A673 (cell line): ENCODE measurements at regions not wholly inside any gene's neighbourhood (a gene's known extent, or its start where the extent isn't known, plus 50 kb on each side); places are given as distances from the start of the nearest gene placed in this dataset.

Experiments
- BruUV-seq: library from RNA; stranded (reverse); fragments of 400-500 nt; replicated peaks from 2 replicates; lab custom pipeline; 2021; lab: Mats Ljungman, UMichigan
- CTCF ChIA-PET: fragments of 300-600 bp; sonication (Branson Sonifier 250); formaldehyde crosslinking; loops from one replicate; lab custom pipeline; 2022; ENCODE audit warnings: antibody characterized with exemption; lab: Charles Lee
- POLR2A ChIA-PET: fragments of 300-600 bp; sonication (Branson Sonifier 250); formaldehyde crosslinking; loops from one replicate; lab custom pipeline; 2022; ENCODE audit warnings: antibody characterized with exemption; ENCODE audit not compliant: low non-redundant PET; lab: Charles Lee
- DNase-seq: peaks from one replicate; pipeline ENCODE4 v3.0.0-alpha.2; 2015; ENCODE audit warnings: low spot score
- H3K27ac ChIP-seq: fragments of 200-600 bp; sonication (generic); 2 replicates; pipeline ENCODE4 v1.5.1; 2016; ENCODE audit warnings: mixed run types, low read depth, mild to moderate bottlenecking, mixed read lengths, antibody characterized with exemption, low read length; ENCODE audit not compliant: poor library complexity, severe bottlenecking
- H3K27me3 ChIP-seq: fragments of 200-600 bp; sonication (generic); replicated peaks from 2 replicates; pipeline ENCODE4 v1.6.1; 2017; ENCODE audit warnings: mixed run types, low read depth, mild to moderate bottlenecking, mixed read lengths, antibody characterized with exemption, low read length; ENCODE audit not compliant: insufficient read depth, poor library complexity
- H3K36me3 ChIP-seq: fragments of 200-600 bp; sonication (generic); 2 replicates; pipeline ENCODE4 v1.6.1; 2016; ENCODE audit warnings: mixed run types, mild to moderate bottlenecking, mixed read lengths, antibody characterized with exemption, low read length; ENCODE audit not compliant: insufficient read depth, poor library complexity, severe bottlenecking
- H3K4me1 ChIP-seq: fragments of 200-600 bp; sonication (generic); 2 replicates; pipeline ENCODE4 v1.6.1; 2017; ENCODE audit warnings: mixed run types, mild to moderate bottlenecking, mixed read lengths, antibody characterized with exemption, low read length; ENCODE audit not compliant: insufficient read depth, poor library complexity, severe bottlenecking
- H3K4me3 ChIP-seq: fragments of 200-600 bp; sonication (generic); 2 replicates; pipeline ENCODE4 v1.5.1; 2016; ENCODE audit warnings: low read depth, mixed run types, mild to moderate bottlenecking, mixed read lengths, low read length; ENCODE audit not compliant: poor library complexity, severe bottlenecking
- H3K9me3 ChIP-seq: fragments of 200-600 bp; sonication (generic); 2 replicates; pipeline ENCODE4 v1.6.1; 2016; ENCODE audit warnings: mixed run types, low read depth, mild to moderate bottlenecking, mixed read lengths, antibody characterized with exemption, low read length; ENCODE audit not compliant: poor library complexity, severe bottlenecking
- CTCF ChIP-seq: fragments of 300-800, 200-600 bp; sonication (generic); conservative IDR thresholded peaks from 2 replicates; pipeline ENCODE4 v1.5.1; 2017; ENCODE audit warnings: low read depth, mild to moderate bottlenecking, antibody characterized with exemption, low read length, moderate library complexity, mixed read lengths
- EZH2 ChIP-seq: fragments of 200-600 bp; sonication (generic); IDR thresholded peaks from 2 replicates; pipeline ENCODE4 v1.6.1; 2017; ENCODE audit warnings: borderline replicate concordance, low read depth, mild to moderate bottlenecking, mixed read lengths, antibody characterized with exemption, low read length; ENCODE audit not compliant: poor library complexity, severe bottlenecking
- intact Hi-C: fragments of 100-400 bp; cut with micrococcal nuclease; formaldehyde crosslinking; loops from one replicate; pipeline ENCODE4 v1.10.0; 2022; ENCODE audit not compliant: unreplicated experiment

GRCh38 chr12:127720334-127720733, 546.6 kb upstream of the TMEM132C start:
- BruUV-seq: no TSS peak
- Histone ChIP-seq H3K4me3 (no peak overlapping the region), H3K4me1 (no peaks in the 10 kb centered on the region), H3K36me3 (no peaks in the 10 kb centered on the region), H3K27me3 (no peaks in the 10 kb centered on the region), H3K9me3 (no peaks in the 10 kb centered on the region), H3K27ac (no peak overlapping the region)
- intact Hi-C loops: no loop called here
- CTCF ChIA-PET: no interaction called here
- POLR2A ChIA-PET: no interaction called here
- DNase-seq: no peak
- TF ChIP-seq CTCF (no peak), EZH2 (no peak)

DNA sequence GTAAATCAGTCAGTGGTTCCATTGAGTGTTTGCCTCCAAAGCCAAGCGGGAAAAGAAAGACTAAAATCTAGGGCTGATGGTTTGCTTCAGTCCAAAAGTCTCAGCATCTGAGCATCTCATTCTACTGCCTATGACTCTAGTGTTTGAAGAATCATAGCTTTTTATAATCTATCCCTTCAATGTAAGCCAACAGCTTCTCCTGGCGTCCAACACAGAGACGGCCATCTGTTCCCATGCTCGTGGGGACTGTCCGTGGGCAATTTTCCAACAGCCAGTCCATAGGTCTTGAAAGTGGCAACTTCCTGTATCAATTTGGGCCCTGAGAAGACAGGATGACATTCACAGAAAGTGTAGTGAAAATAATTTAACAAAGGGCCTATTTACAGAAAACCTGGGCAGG, 544.4 kb upstream of the TMEM132C start:
- CTCF ChIA-PET: interaction anchor here (0.6 kb wide), 1 partner anchor 27 kb away, joined by 3 read pairs; no protein-coding TSS in a partner anchor
- POLR2A ChIA-PET: no interaction called here
- BruUV-seq: no TSS peak

GRCh38 chr12:127723251-127723650, 543.7 kb upstream of the TMEM132C start:
- no peaks in the 10 kb centered on the region for H3K4me1 ChIP-seq
- CTCF ChIA-PET: interaction anchor here (0.6 kb wide), 1 partner anchor 28 kb away, joined by 3 read pairs; no protein-coding TSS in a partner anchor
- no TSS peak for BruUV-seq
- DNase-seq: no peak
- intact Hi-C loops: no loop called here
- H3K9me3 ChIP-seq: no peaks in the 10 kb centered on the region
- no peaks in the 10 kb centered on the region for H3K27me3 ChIP-seq
- POLR2A ChIA-PET: no interaction called here
- H3K27ac ChIP-seq: no peak overlapping the region
- TF ChIP-seq CTCF (no peak), EZH2 (no peak)
- no peak overlapping the region for H3K4me3 ChIP-seq
- no peaks in the 10 kb centered on the region for H3K36me3 ChIP-seq

More for the DNA sequence above, 544.4 kb upstream of the TMEM132C start:
- Histone ChIP-seq H3K4me1 (no peaks in the 10 kb centered on the region), H3K27me3 (no peaks in the 10 kb centered on the region), H3K27ac (no peak overlapping the region), H3K4me3 (no peak overlapping the region), H3K36me3 (no peaks in the 10 kb centered on the region), H3K9me3 (no peaks in the 10 kb centered on the region)
- TF ChIP-seq EZH2: no peak
- no peak for TF ChIP-seq CTCF
- intact Hi-C loops: no loop called here
- DNase-seq: no peak
